ENCODE measurements at regions not wholly inside any gene's neighbourhood (a gene's known extent, or its start where the extent isn't known, plus 50 kb on each side); places are given as distances from the start of the nearest gene placed in this dataset.

- WGBS, 2 experiments (ENCODE audit: insufficient coverage in 1 of 2, insufficient read length in 1 of 2), result 90 to 100% methylated on average over 5 of the region's 5 CpGs
- no peak for TF ChIP-seq CTCF (conservative IDR thresholded peaks at IDR 0.05)
- H3K4me3 ChIP-seq (ENCODE audit: low read length), result no peak overlapping the region
- H3K36me3 ChIP-seq (ENCODE audit: control insufficient read depth, insufficient read depth, low read length), result no peaks in the 10 kb centered on the region
- peaks cover 2% of the 10 kb centered on the region for H3K9me3 Mint-ChIP-seq
- H3K27me3 Mint-ChIP-seq (ENCODE audit: insufficient read depth), result peaks cover 5% of the 10 kb centered on the region
- H3K9me3 ChIP-seq (ENCODE audit: control insufficient read depth, low read length), result peaks cover 20% of the 10 kb centered on the region
- H3K36me3 Mint-ChIP-seq (ENCODE audit: low read depth), result no peaks in the 10 kb centered on the region
- no peak overlapping the region for H3K9ac ChIP-seq (ENCODE audit: extremely low read depth, low read length, poor library complexity, severe bottlenecking)
- H3K27ac Mint-ChIP-seq, result no peak overlapping the region
- H3K27me3 ChIP-seq (ENCODE audit: control insufficient read depth, insufficient read depth, low read length, poor library complexity, severe bottlenecking), result no peaks in the 10 kb centered on the region
- no peak overlapping the region for H3K27ac ChIP-seq (ENCODE audit: low read depth, low read length)
- peaks cover 2% of the 10 kb centered on the region for H3K4me1 Mint-ChIP-seq
- no peak overlapping the region for H3K4me3 Mint-ChIP-seq
- no peak for DNase-seq
- no peaks in the 10 kb centered on the region for H3K4me1 ChIP-seq (ENCODE audit: control insufficient read depth, insufficient read depth, low read length)
These were observed 145.9 kb upstream of the ITGB1 start for GRCh38 chr10:33103863-33104379.

- 91 to 95% methylated on average over 3 to 5 of the region's 5 CpGs for WGBS, 2 experiments (ENCODE audit: insufficient coverage in 1 of 2, insufficient read length in 1 of 2)
- no peak overlapping the region for H3K27ac ChIP-seq (ENCODE audit: low read depth, low read length)
- H3K4me3 Mint-ChIP-seq, result no peak overlapping the region
- DNase-seq, result no peak
- no peaks in the 10 kb centered on the region for H3K4me1 ChIP-seq (ENCODE audit: control insufficient read depth, insufficient read depth, low read length)
- H3K27ac Mint-ChIP-seq, result no peak overlapping the region
- no peaks in the 10 kb centered on the region for H3K27me3 ChIP-seq (ENCODE audit: control insufficient read depth, insufficient read depth, low read length, poor library complexity, severe bottlenecking)
- H3K36me3 Mint-ChIP-seq (ENCODE audit: low read depth), result no peaks in the 10 kb centered on the region
- TF ChIP-seq CTCF (conservative IDR thresholded peaks at IDR 0.05), result no peak
- peaks cover 8% of the 10 kb centered on the region for H3K9me3 Mint-ChIP-seq
- peaks cover 2% of the 10 kb centered on the region for H3K4me1 Mint-ChIP-seq
- peaks cover 32% of the 10 kb centered on the region for H3K9me3 ChIP-seq (ENCODE audit: control insufficient read depth, low read length)
- H3K9ac ChIP-seq (ENCODE audit: extremely low read depth, low read length, poor library complexity, severe bottlenecking), result no peak overlapping the region
- H3K27me3 Mint-ChIP-seq (ENCODE audit: insufficient read depth), result peaks cover 2% of the 10 kb centered on the region
- H3K4me3 ChIP-seq (ENCODE audit: low read length), result no peak overlapping the region
- no peaks in the 10 kb centered on the region for H3K36me3 ChIP-seq (ENCODE audit: control insufficient read depth, insufficient read depth, low read length)
These were observed 144.0 kb upstream of the ITGB1 start for GRCh38 chr10:33102071-33102470.

DNA sequence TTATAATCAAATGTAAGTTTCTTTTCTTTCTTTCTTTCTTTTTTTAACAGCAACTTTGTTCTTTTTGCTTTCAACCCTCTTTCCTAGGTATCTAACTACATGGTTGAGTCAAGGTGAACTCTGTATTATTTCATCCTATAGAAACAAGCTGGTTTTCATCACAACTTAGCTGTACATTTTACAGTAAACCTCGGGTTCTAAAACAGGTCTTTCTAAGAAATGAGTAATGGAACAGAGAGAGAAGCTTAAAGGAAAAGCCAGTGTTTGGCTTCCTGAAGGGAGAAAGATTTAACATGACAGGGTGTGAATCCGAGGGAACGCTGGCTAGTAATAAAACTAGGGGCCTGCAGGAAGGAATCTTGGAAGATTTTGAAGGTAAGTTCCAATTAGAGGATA, 143.4 kb upstream of the ITGB1 start:
- Mint-ChIP-seq H3K4me3 (no peak overlapping the region), H3K9me3 (peaks cover 12% of the 10 kb centered on the region), H3K36me3 (ENCODE audit: low read depth) (no peaks in the 10 kb centered on the region), H3K27ac (no peak overlapping the region), H3K4me1 (no peaks in the 10 kb centered on the region), H3K27me3 (ENCODE audit: insufficient read depth) (no peaks in the 10 kb centered on the region)
- Histone ChIP-seq H3K9ac (ENCODE audit: extremely low read depth, low read length, poor library complexity, severe bottlenecking) (no peak overlapping the region), H3K9me3 (ENCODE audit: control insufficient read depth, low read length) (peaks cover 38% of the 10 kb centered on the region), H3K27me3 (ENCODE audit: control insufficient read depth, insufficient read depth, low read length, poor library complexity, severe bottlenecking) (no peaks in the 10 kb centered on the region), H3K4me1 (ENCODE audit: control insufficient read depth, insufficient read depth, low read length) (peaks cover 2% of the 10 kb centered on the region), H3K27ac (ENCODE audit: low read depth, low read length) (no peak overlapping the region), H3K36me3 (ENCODE audit: control insufficient read depth, insufficient read depth, low read length) (no peaks in the 10 kb centered on the region), H3K4me3 (ENCODE audit: low read length) (no peak overlapping the region)
- no peak for DNase-seq
- no peak for TF ChIP-seq CTCF (conservative IDR thresholded peaks at IDR 0.05)
- 86 to 93% methylated on average over 3 of the region's 3 CpGs for WGBS, 2 experiments (ENCODE audit: insufficient coverage in 1 of 2, insufficient read length in 1 of 2)

All from endodermal cell (in vitro differentiated cells).